HG02938 (cell line): ENCODE measurements at regions not wholly inside any gene's neighbourhood (a gene's known extent, or its start where the extent isn't known, plus 50 kb on each side); places are given as distances from the start of the nearest gene placed in this dataset.

Source experiments
- ATAC-seq: cut with Tn5 transposase; IDR thresholded peaks from one replicate; pipeline ENCODE4 v1.9.1; 2021; ENCODE audit warnings: mild to moderate bottlenecking, moderate library complexity; ENCODE audit not compliant: unreplicated experiment

GRCh38 chr1:228823200-228823599 is 87.9 kb downstream of the RHOU start:
- no peak for ATAC-seq

- ATAC-seq: no peak
Observed at GRCh38 chr1:228824366-228824765, 89.1 kb downstream of the RHOU start.

GRCh38 chr1:228825041-228825440 is 89.8 kb downstream of the RHOU start:
- no peak for ATAC-seq

DNA sequence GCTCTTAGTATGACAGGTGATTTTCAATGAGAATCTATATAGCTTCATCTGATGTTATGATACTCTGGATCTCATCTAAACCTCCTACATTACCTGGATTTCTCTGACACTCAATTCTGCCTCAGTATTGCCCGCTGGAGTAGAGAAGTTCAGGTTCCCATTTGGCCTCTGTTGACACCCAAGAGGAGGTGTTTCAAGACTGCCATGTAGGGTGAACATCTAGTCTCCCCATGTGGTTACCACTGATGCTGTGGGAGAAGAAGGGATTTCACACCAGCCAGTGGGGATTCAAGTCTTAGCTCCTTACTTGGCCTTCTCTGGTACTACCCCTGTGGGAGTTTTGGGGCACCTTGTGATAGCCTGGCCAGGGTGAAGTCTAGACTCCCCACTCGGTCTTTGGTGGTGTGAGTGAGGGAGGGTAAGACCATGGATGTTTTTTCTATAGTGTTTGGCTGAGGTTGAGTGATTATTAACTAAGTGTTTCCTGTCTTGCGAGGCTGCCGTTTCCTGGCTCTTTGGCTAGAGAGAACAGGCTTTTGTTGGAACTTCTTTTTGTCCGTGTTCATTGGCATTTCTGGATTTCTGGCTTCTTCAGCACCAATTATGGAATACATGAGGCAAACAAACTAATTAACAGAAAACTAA is 90.7 kb downstream of the RHOU start:
- peak; percentile 71 for ATAC-seq

DNA sequence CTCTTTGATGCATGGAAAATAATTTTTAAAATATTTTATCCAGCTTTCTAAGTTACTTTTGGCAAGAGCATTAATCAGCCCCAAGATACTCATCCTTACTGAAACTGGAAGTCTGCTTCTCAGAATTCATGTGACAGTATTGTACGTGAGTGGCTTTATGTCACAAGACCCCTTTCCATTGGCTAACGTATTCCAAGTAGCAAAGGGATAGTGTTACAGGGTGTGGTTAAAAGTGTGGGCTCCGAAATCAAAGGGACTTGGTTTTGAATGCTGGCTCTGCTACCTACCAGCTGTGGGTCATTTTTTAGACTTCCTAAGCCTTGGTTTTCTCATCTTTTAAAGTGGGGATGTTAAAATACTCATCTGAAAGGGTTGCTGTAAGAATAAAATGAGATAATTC is 91.7 kb downstream of the RHOU start:
- no peak for ATAC-seq

- no peak for ATAC-seq
Observed at GRCh38 chr1:228828151-228828550, 92.9 kb downstream of the RHOU start.

DNA sequence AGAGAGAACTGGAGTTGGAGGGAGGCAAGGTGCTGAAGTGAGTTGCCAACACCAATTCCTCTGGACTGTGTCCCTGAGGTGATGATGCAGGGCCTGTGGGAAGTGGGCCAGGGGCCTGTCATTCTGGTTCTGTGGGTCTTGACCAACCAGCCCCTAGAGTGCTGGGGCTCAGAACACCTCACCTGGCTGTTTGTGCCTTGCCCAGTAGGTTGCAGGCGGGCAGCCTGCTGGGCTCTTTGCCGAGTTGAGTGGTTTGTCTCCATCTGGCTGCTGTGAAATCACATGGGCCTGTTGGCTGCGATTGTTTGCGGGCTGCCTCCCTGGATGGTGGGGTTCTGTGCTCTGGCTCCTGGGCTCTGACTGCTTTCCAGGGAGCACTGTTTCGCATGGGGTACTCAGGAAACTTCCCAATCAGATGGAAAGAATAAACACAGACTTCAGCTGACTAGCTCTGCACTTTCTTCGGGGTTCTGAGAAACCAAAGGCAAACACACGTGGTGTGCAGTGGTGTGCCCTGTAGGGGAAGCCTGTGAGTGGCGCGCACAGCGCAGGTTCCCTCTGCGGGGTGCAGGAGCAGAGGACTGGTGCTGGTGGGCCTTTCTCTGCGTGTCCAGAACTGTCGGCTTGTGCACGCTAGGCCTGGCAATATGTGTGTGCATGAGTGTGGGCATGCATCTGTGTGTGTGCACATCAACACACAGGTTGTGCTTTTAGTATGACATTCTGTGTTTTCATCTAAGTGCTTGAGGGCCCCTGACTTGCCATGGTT is 95.1 kb downstream of the RHOU start:
- ATAC-seq: no peak

DNA sequence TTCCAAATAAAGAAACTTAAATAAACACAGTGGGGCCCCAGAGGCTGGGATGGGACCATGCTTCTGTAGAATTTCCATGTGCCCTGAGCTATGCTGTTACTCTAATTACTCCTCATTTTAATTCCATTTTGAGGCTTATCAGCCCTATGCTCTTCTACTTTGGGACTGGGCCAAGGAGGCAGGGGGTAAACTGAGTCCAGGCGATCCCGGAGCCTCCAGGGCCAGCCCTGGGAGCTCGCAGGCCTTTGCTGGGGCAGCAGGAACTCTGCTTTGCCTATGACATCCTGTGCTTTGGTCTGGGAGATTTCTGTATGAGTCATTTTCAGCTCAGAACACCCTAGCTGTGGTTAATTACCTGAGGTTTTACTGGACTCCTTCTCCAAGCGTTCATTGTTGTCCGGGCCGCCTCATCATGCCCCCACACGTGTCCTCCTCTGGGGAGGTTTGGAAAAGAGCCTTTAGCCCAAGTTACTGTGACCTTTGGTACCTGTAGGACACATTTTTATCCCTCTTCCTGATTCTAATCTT is 95.7 kb downstream of the RHOU start:
- peak; percentile 92 for ATAC-seq

DNA sequence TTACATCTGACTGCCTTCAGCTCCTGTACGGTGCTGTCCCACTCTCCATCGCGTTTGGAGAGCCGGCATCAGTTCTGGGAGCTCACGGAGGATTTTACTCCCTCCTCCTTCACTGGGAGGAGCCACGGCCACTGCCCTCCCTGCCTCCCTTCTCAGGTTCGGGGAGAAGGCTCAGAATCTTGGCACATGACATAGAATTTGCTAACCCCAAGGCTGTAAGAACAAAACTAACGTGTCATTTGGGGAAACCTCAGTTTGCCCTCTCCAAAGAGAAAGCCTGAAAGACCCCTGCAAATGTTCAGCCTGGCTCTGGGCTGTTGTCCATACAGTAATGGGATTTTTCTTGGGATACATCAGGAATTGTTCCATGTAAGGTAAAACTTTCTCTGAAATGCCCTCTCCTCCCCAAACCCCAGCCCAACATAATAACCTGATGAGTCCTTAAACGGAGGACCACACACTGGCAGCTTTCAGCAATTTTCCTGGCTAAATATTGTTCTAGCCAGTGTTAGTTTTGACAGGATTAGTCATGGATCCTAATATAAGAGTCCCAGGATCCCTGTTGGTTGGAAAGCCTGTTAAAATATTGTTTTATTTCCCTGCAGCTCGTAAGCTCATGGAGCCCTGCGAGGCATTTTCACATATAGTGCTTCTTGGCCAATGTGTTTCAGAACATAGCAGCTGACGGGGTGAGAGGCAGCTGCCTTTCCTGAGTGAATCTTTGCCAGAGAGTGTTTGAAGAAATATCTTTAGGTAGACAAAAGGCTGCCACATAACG is 98.8 kb downstream of the RHOU start:
- no peak for ATAC-seq

- no peak for ATAC-seq
Observed at GRCh38 chr1:228835456-228835855, 100.2 kb downstream of the RHOU start.

DNA sequence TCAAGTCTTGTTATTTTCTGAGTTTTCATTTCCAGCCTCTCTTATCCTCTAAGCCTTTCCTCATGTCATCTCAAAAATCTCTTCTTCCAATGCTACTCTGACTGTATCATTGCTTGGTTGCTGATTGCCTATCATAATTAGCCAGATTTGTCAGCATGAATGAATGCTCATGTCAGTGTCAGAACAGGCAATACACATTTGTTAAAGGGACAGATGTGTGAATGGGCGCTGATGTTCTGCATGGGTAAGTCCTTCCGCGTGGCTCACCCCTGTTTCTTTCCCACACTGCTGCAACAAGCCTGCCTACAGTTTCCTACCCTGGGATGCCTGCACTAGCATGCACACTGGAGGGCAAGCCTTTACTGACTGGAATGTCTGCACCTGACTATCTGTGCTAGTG is 100.6 kb downstream of the RHOU start:
- ATAC-seq: no peak

- ATAC-seq: no peak
Observed at GRCh38 chr1:228836427-228836826, 101.1 kb downstream of the RHOU start.

- ATAC-seq: no peak
Observed at GRCh38 chr1:228837032-228837431, 101.8 kb downstream of the RHOU start.

- ATAC-seq: peak; percentile 55
Observed at GRCh38 chr1:228837817-228838716, 102.8 kb downstream of the RHOU start.

DNA sequence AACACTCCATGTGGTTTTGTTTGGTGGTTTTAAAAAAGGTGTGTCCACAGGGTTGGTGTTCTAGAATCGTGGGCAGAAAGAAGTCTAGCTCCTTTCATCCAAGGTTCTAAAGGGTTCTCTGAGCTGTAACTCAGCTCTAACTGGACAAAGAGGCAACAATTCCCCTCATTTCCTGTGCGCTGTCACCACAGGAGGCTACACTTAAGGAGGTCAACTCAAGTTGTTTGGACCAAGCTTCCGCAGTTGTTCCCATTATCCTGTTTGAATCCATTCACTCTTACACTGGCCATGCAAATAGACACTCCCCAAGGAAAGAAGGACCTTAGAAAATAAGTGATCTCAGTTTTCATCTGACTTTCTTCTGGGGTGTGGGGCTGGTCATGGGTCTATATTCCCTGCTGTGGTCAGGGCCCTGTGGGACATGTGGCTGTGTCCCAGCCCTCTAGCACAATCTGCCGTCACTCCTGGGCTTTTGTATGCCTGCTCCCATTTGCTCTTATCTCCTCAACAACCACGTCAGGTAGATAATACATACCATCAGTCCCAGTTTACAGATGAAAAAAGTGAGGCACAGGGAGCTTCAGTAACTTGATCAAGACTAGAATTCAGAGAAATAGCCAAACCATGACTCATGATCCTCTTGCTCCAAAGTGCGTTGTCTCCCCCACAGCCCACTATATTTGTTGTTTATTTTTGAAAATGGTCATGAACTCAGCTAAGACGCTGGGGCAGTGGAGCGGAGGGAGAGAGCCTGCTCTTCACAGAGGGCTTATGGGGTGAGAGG is 103.6 kb downstream of the RHOU start:
- ATAC-seq: no peak

GRCh38 chr1:228839656-228840055 is 104.4 kb downstream of the RHOU start:
- no peak for ATAC-seq

- ATAC-seq: no peak
Observed at GRCh38 chr1:228841632-228842031, 106.4 kb downstream of the RHOU start.

DNA sequence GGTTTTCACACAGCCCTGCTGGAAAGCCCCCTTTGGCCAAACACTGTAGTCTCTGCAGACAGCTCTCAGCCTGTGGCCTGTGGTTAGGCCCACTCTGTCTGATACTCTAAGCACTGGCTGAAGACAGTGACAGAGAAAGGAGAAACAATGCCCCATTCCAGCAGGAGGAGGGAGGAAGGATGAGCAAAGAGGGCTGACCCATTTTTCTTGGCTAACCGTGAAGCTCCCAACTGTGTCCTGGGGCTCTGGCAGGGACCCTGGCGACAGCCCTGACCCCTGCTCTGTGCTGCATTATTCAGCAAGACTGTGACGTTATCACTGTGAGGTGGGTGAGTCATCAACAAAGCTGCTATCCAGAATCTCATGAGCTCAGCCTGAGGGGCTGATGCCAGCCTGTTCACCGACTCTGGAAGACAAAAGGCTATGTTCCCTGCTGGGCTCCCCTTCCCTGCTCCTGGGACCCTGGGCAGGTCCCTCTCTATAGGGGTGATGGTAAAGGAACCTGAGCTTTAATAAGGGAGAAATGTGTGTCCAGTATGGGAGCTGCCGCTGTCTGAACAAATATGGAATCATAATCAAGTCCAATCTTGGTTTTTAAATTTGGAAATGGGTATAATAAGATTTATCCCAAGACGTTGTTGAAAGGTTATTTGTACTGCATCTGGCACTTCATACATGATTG is 107.0 kb downstream of the RHOU start:
- ATAC-seq: peak; percentile 55

DNA sequence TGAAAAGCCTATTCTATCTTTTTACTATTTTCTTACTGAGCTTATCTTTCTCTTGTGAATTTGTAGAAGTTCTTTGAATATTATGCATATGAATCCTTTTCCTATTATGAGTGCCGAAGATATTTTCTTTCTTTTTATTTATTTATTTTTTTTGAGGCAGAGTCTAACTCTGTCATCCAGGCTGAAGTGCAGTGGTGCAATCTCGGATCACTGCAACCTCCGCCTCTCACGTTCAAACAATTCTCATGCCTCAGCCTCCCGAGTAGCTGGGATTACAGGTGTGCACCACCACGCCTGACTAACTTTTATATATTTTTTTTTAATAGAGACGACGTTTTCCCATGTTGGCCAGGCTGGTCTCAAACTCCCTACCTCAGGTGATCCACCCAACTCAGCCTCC is 109.8 kb downstream of the RHOU start:
- ATAC-seq: no peak
